ENCODE measurements at regions not wholly inside any gene's neighbourhood (a gene's known extent, or its start where the extent isn't known, plus 50 kb on each side); places are given as distances from the start of the nearest gene placed in this dataset.

- TF ChIP-seq EZH2phosphoT487 (IDR thresholded peaks at IDR 0.05; ENCODE audit: borderline replicate concordance, low read depth, low read length) = no peak
- TF ChIP-seq CTCF (conservative IDR thresholded peaks at IDR 0.05; ENCODE audit: low read length) = no peak
- intact Hi-C loops (cut with micrococcal nuclease; ENCODE audit: unreplicated experiment) = no loop called here
- no TSS peak for BruUV-seq (replicated peaks)
Observed at GRCh38 chr16:13634253-13634652, 285.7 kb upstream of the ERCC4 start.

GRCh38 chr16:13634959-13635358 is 285.0 kb upstream of the ERCC4 start:
- Histone ChIP-seq H2AFZ (ENCODE audit: low read length) (no peak overlapping the region), H3K36me3 (ENCODE audit: insufficient read depth, low read length) (no peaks in the 10 kb centered on the region), H3K4me1 (ENCODE audit: insufficient read depth, low read length, poor library complexity, severe bottlenecking) (no peaks in the 10 kb centered on the region), H4K20me1 (ENCODE audit: insufficient read depth, low read length) (no peaks in the 10 kb centered on the region), H3K79me2 (ENCODE audit: insufficient read depth, low read depth, low read length) (no peaks in the 10 kb centered on the region), H3K9me3 (ENCODE audit: low read length) (no peaks in the 10 kb centered on the region), H3K4me2 (ENCODE audit: low read length) (no peak overlapping the region), H3K9me2 (ENCODE audit: insufficient read depth, low read length) (no peaks in the 10 kb centered on the region), H3K4me3 (ENCODE audit: low read depth, low read length, poor library complexity, severe bottlenecking) (no peak overlapping the region), H3K27ac (ENCODE audit: low read depth, low read length, poor library complexity, severe bottlenecking) (no peak overlapping the region)
- ChIA-PET POLR2A (interaction anchor here (0.7 kb wide), 1 partner anchor 853 kb away, joined by 3 read pairs; no protein-coding TSS in a partner anchor), CTCF (ENCODE audit: unreplicated experiment) (no interaction called here)
- intact Hi-C loops (cut with micrococcal nuclease; ENCODE audit: unreplicated experiment) = no loop called here
- no TSS peak for BruUV-seq (replicated peaks)
- no peak for DNase-seq (ENCODE audit: low spot score)
- TF ChIP-seq EZH2phosphoT487 (IDR thresholded peaks at IDR 0.05; ENCODE audit: borderline replicate concordance, low read depth, low read length) (no peak), CTCF (conservative IDR thresholded peaks at IDR 0.05; ENCODE audit: low read length) (no peak)

More at GRCh38 chr16:13634253-13634652, 285.7 kb upstream of the ERCC4 start:
- Histone ChIP-seq H3K79me2 (ENCODE audit: insufficient read depth, low read depth, low read length) (no peaks in the 10 kb centered on the region), H3K4me1 (ENCODE audit: insufficient read depth, low read length, poor library complexity, severe bottlenecking) (no peaks in the 10 kb centered on the region), H3K36me3 (ENCODE audit: insufficient read depth, low read length) (no peaks in the 10 kb centered on the region), H3K4me2 (ENCODE audit: low read length) (no peak overlapping the region), H3K9me3 (ENCODE audit: low read length) (no peaks in the 10 kb centered on the region), H2AFZ (ENCODE audit: low read length) (no peak overlapping the region), H3K27ac (ENCODE audit: low read depth, low read length, poor library complexity, severe bottlenecking) (no peak overlapping the region), H4K20me1 (ENCODE audit: insufficient read depth, low read length) (no peaks in the 10 kb centered on the region), H3K9me2 (ENCODE audit: insufficient read depth, low read length) (no peaks in the 10 kb centered on the region), H3K4me3 (ENCODE audit: low read depth, low read length, poor library complexity, severe bottlenecking) (no peak overlapping the region)
- ChIA-PET CTCF (ENCODE audit: unreplicated experiment) (no interaction called here), POLR2A (no interaction called here)
- DNase-seq (ENCODE audit: low spot score) = no peak

GRCh38 chr16:13638218-13638617 is 281.7 kb upstream of the ERCC4 start:
- Histone ChIP-seq H3K27ac (ENCODE audit: low read depth, low read length, poor library complexity, severe bottlenecking) (no peak overlapping the region), H3K4me2 (ENCODE audit: low read length) (no peak overlapping the region), H3K9me2 (ENCODE audit: insufficient read depth, low read length) (no peaks in the 10 kb centered on the region), H3K9me3 (ENCODE audit: low read length) (no peaks in the 10 kb centered on the region), H3K79me2 (ENCODE audit: insufficient read depth, low read depth, low read length) (no peaks in the 10 kb centered on the region), H3K4me1 (ENCODE audit: insufficient read depth, low read length, poor library complexity, severe bottlenecking) (no peaks in the 10 kb centered on the region), H2AFZ (ENCODE audit: low read length) (no peak overlapping the region), H3K4me3 (ENCODE audit: low read depth, low read length, poor library complexity, severe bottlenecking) (no peak overlapping the region), H4K20me1 (ENCODE audit: insufficient read depth, low read length) (no peaks in the 10 kb centered on the region), H3K36me3 (ENCODE audit: insufficient read depth, low read length) (no peaks in the 10 kb centered on the region)
- TF ChIP-seq EZH2phosphoT487 (IDR thresholded peaks at IDR 0.05; ENCODE audit: borderline replicate concordance, low read depth, low read length) (no peak), CTCF (conservative IDR thresholded peaks at IDR 0.05; ENCODE audit: low read length) (no peak)
- no peak for DNase-seq (ENCODE audit: low spot score)
- ChIA-PET CTCF (ENCODE audit: unreplicated experiment) (no interaction called here), POLR2A (no interaction called here)
- intact Hi-C loops (cut with micrococcal nuclease; ENCODE audit: unreplicated experiment) = no loop called here
- no TSS peak for BruUV-seq (replicated peaks)

Data from OCI-LY7 (cell line).